ENCODE measurements at regions not wholly inside any gene's neighbourhood (a gene's known extent, or its start where the extent isn't known, plus 50 kb on each side); places are given as distances from the start of the nearest gene placed in this dataset.

GRCh38 chr1:63262459-63262770 is 60.0 kb upstream of the FOXD3 start:
- TF ChIP-seq CTCF (IDR thresholded peaks at IDR 0.05): no peak
- TF ChIP-seq EP300 (IDR thresholded peaks at IDR 0.05): no peak
- TF ChIP-seq POLR2A (IDR thresholded peaks at IDR 0.05): no peak
- Histone ChIP-seq H3K27me3 (no peaks in the 10 kb centered on the region), H3K36me3 (no peaks in the 10 kb centered on the region), H3K9me3 (no peaks in the 10 kb centered on the region), H3K27ac (no peak overlapping the region), H3K4me1 (ENCODE audit: insufficient read depth) (no peaks in the 10 kb centered on the region), H3K4me3 (no peak overlapping the region)
- no peak for DNase-seq
- intact Hi-C loops (cut with DNase I): no loop called here
- WGBS, 3 donors: 84 to 98% (median 95%) methylated on average over 3 of the region's 3 CpGs

- DNase-seq: no peak
- H3K36me3 ChIP-seq: no peaks in the 10 kb centered on the region
- H3K9me3 ChIP-seq: no peaks in the 10 kb centered on the region
- 53 to 56% (median 55%) methylated on average over 2 of the region's 2 CpGs for WGBS, 3 donors
- TF ChIP-seq CTCF (IDR thresholded peaks at IDR 0.05): no peak
- TF ChIP-seq POLR2A (IDR thresholded peaks at IDR 0.05): no peak
- no peaks in the 10 kb centered on the region for H3K4me1 ChIP-seq (ENCODE audit: insufficient read depth)
- no peak overlapping the region for H3K27ac ChIP-seq
- intact Hi-C loops (cut with DNase I): no loop called here
- no peak overlapping the region for H3K4me3 ChIP-seq
- H3K27me3 ChIP-seq: no peaks in the 10 kb centered on the region
These were observed 58.2 kb upstream of the FOXD3 start for GRCh38 chr1:63264161-63264560.

GRCh38 chr1:63266857-63267256 is 55.5 kb upstream of the FOXD3 start:
- H3K9me3 ChIP-seq: no peaks in the 10 kb centered on the region
- H3K4me3 ChIP-seq: no peak overlapping the region
- intact Hi-C loops (cut with DNase I): no loop called here
- H3K27ac ChIP-seq: no peak overlapping the region
- H3K27me3 ChIP-seq: no peaks in the 10 kb centered on the region
- no peaks in the 10 kb centered on the region for H3K36me3 ChIP-seq
- DNase-seq: no peak
- 62 to 72% (median 63%) methylated on average over 3 of the region's 3 CpGs for WGBS, 3 donors
- no peak for TF ChIP-seq POLR2A (IDR thresholded peaks at IDR 0.05)
- no peak for TF ChIP-seq EP300 (IDR thresholded peaks at IDR 0.05)
- no peak for TF ChIP-seq CTCF (IDR thresholded peaks at IDR 0.05)
- H3K4me1 ChIP-seq (ENCODE audit: insufficient read depth): no peaks in the 10 kb centered on the region

GRCh38 chr1:63268876-63269275 is 53.5 kb upstream of the FOXD3 start:
- intact Hi-C loops (cut with DNase I): no loop called here
- WGBS, 3 donors: 44 to 49% (median 48%) methylated on average over 2 of the region's 2 CpGs
- no peaks in the 10 kb centered on the region for H3K36me3 ChIP-seq
- no peak for TF ChIP-seq POLR2A (IDR thresholded peaks at IDR 0.05)
- no peak for TF ChIP-seq CTCF (IDR thresholded peaks at IDR 0.05)
- no peak for TF ChIP-seq EP300 (IDR thresholded peaks at IDR 0.05)
- H3K9me3 ChIP-seq: no peaks in the 10 kb centered on the region
- no peak for DNase-seq
- H3K27me3 ChIP-seq: no peaks in the 10 kb centered on the region
- H3K4me3 ChIP-seq: no peak overlapping the region
- no peak overlapping the region for H3K27ac ChIP-seq
- H3K4me1 ChIP-seq (ENCODE audit: insufficient read depth): no peaks in the 10 kb centered on the region

GRCh38 chr1:63269571-63269970 is 52.8 kb upstream of the FOXD3 start:
- no peak for DNase-seq
- no peaks in the 10 kb centered on the region for H3K27me3 ChIP-seq
- H3K36me3 ChIP-seq: no peaks in the 10 kb centered on the region
- H3K9me3 ChIP-seq: no peaks in the 10 kb centered on the region
- H3K4me1 ChIP-seq (ENCODE audit: insufficient read depth): no peaks in the 10 kb centered on the region
- intact Hi-C loops (cut with DNase I): no loop called here
- no peak overlapping the region for H3K4me3 ChIP-seq
- H3K27ac ChIP-seq: no peak overlapping the region
- TF ChIP-seq POLR2A (IDR thresholded peaks at IDR 0.05) (no peak), CTCF (IDR thresholded peaks at IDR 0.05) (no peak), EP300 (IDR thresholded peaks at IDR 0.05) (no peak)
- 50 to 57% (median 53%) methylated on average over 3 of the region's 3 CpGs for WGBS, 3 donors
